Erythroblast (primary cell): ENCODE measurements at regions not wholly inside any gene's neighbourhood (a gene's known extent, or its start where the extent isn't known, plus 50 kb on each side); places are given as distances from the start of the nearest gene placed in this dataset.

Experiments
- GATA1 ChIP-seq: IDR thresholded peaks from 2 replicates; pipeline ENCODE4 v1.6.1; 2011; ENCODE audit warnings: low read depth, mild to moderate bottlenecking, control low read depth, low read length, moderate library complexity
- POLR2A ChIP-seq: IDR thresholded peaks from 2 replicates; pipeline ENCODE4 v1.6.1; 2011; ENCODE audit warnings: mild to moderate bottlenecking, low read length

- TF ChIP-seq POLR2A: no peak
- no peak for TF ChIP-seq GATA1
These were observed 113.5 kb upstream of the FRMD4B start for GRCh38 chr3:69499422-69499821.
